GM10266 (cell line): ENCODE measurements at regions not wholly inside any gene's neighbourhood (a gene's known extent, or its start where the extent isn't known, plus 50 kb on each side); places are given as distances from the start of the nearest gene placed in this dataset.
"Not testable (repeated sequence)": the region's sequence is repeated elsewhere in the genome, so short reads cannot be mapped to it uniquely, and the experiment has no call there.

Source experiments
- DNase-seq: peaks from one replicate; pipeline ENCODE4 v3.0.0; 2012; ENCODE audit errors: extremely low spot score
- CTCF ChIP-seq: IDR thresholded peaks from 2 replicates; pipeline ENCODE4 v1.5.1; 2012; ENCODE audit warnings: mild to moderate bottlenecking, low read depth; ENCODE audit not compliant: control insufficient read depth, insufficient read depth; ENCODE audit errors: missing control alignments

GRCh38 chr7:94314413-94315410 lies 80.0 kb upstream of the COL1A2 start:
- no peak for DNase-seq
- no peak for TF ChIP-seq CTCF

DNA sequence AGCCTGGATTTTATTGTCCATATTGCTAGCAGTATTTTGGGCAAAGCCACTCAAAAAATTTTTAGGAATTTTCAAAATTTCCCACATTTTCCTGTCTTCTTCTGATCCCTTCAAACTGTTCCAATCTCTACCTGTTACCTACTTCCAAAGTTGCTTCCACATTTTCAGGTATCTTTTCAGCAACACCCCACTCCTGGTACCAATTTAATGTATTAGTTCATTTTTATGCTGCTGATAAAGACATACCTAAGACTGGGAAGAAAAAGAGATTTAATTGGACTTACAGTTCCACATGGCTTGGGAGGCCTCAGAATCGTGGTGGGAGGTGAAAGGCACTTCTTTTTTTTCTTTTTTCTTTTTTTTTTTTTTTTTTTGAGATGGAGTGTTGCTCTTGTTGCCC lies 73.6 kb upstream of the COL1A2 start:
- DNase-seq: not testable (repeated sequence)

DNA sequence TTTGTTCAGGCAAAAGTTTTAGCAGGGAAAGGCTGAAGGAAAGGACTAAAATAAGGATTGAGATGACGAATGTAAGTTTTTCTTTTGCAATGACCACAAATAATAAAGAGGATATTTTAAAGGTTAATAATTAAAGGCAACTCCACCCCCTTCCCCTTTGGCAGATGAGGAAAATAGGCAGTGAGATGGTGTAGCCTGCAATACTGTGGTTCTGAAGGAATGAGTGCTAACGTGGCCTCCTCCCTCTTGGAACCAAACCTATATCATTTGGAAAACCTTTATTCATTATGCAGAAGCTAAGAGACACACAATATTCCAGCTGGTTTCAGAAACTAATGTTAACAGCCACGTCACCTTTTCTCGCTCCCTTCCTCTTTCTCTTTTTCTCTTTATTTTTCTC lies 70.9 kb upstream of the COL1A2 start:
- TF ChIP-seq CTCF: no peak
- no peak for DNase-seq

GRCh38 chr7:94324380-94325121 lies 70.1 kb upstream of the COL1A2 start:
- TF ChIP-seq CTCF: no peak
- DNase-seq: no peak

- DNase-seq: no peak
- TF ChIP-seq CTCF: no peak
Observed at GRCh38 chr7:94325122-94325475, 69.6 kb upstream of the COL1A2 start.

- TF ChIP-seq CTCF: no peak
- DNase-seq: no peak
Observed at GRCh38 chr7:94330269-94331020, 64.2 kb upstream of the COL1A2 start.

DNA sequence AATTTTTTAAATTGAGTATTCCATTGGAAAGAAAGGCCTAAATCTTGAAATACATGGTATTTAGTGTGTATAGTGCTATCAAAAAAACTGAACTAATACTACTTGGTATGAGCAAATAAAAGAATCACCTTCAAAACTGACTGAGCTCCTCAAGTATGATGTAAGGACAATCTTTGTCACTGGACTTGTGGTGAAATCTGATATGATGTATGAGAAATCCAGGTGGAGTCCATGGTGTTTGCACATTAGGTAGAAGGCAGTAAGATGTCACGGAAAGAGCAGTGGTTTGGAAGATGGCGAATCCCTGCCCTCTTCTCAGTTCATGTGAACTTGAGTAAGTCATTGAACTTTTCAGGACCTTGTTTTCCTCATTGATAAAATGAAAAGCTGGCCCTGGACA lies 62.1 kb upstream of the COL1A2 start:
- DNase-seq: no peak
- TF ChIP-seq CTCF: no peak
